Fibroblast of skin of right quadriceps (primary cell): ENCODE measurements at regions not wholly inside any gene's neighbourhood (a gene's known extent, or its start where the extent isn't known, plus 50 kb on each side); places are given as distances from the start of the nearest gene placed in this dataset.

ENCODE experiments used
- DNase-seq: peaks from one replicate; pipeline ENCODE4 v3.0.0-alpha.2; 2013

- no peak for DNase-seq
Observed at GRCh38 chr20:10868299-10868698, 194.5 kb upstream of the JAG1 start.

- DNase-seq: no peak
Observed at GRCh38 chr20:10873026-10873425, 199.2 kb upstream of the JAG1 start.

- DNase-seq: no peak
Observed at GRCh38 chr20:10875653-10876052, 201.9 kb upstream of the JAG1 start.

- peak; percentile 6 for DNase-seq
Observed at GRCh38 chr20:10876558-10876957, 202.8 kb upstream of the JAG1 start.

- DNase-seq: no peak
Observed at GRCh38 chr20:10877342-10877741, 203.5 kb upstream of the JAG1 start.

GRCh38 chr20:10883166-10883565, 209.4 kb upstream of the JAG1 start:
- no peak for DNase-seq

- no peak for DNase-seq
Observed at GRCh38 chr20:10893321-10893720, 219.5 kb upstream of the JAG1 start.

GRCh38 chr20:10897336-10897735, 223.5 kb upstream of the JAG1 start:
- no peak for DNase-seq

- DNase-seq: peak; percentile 19
Observed at GRCh38 chr20:10898552-10898951, 224.8 kb upstream of the JAG1 start.

GRCh38 chr20:10902174-10902573, 228.4 kb upstream of the JAG1 start:
- DNase-seq: no peak

- DNase-seq: peak; percentile 80
Observed at GRCh38 chr20:10902576-10903282, 228.9 kb upstream of the JAG1 start.

- no peak for DNase-seq
Observed at GRCh38 chr20:10906834-10907233, 233.0 kb upstream of the JAG1 start.

- no peak for DNase-seq
Observed at GRCh38 chr20:10909803-10910202, 236.0 kb upstream of the JAG1 start.

GRCh38 chr20:10910535-10911178, 236.9 kb upstream of the JAG1 start:
- no peak for DNase-seq

GRCh38 chr20:10911298-10911697, 237.5 kb upstream of the JAG1 start:
- no peak for DNase-seq

GRCh38 chr20:10915815-10916214, 242.0 kb upstream of the JAG1 start:
- DNase-seq: no peak

GRCh38 chr20:10916312-10916711, 242.5 kb upstream of the JAG1 start:
- DNase-seq: no peak

GRCh38 chr20:10917826-10918225, 244.0 kb upstream of the JAG1 start:
- DNase-seq: no peak

- peak; percentile 85 for DNase-seq
Observed at GRCh38 chr20:10919396-10920140, 245.8 kb upstream of the JAG1 start.

- no peak for DNase-seq
Observed at GRCh38 chr20:10920396-10920795, 246.6 kb upstream of the JAG1 start.

GRCh38 chr20:10921491-10922010, 247.8 kb upstream of the JAG1 start:
- no peak for DNase-seq

- peak; percentile 44 for DNase-seq
Observed at GRCh38 chr20:10922506-10922905, 248.7 kb upstream of the JAG1 start.

- DNase-seq: peak; percentile 98
Observed at GRCh38 chr20:10922941-10923340, 249.1 kb upstream of the JAG1 start.
